DOHH2 (cell line): ENCODE measurements at regions not wholly inside any gene's neighbourhood (a gene's known extent, or its start where the extent isn't known, plus 50 kb on each side); places are given as distances from the start of the nearest gene placed in this dataset.

Experiments
- H3F3A ChIP-seq: fragments of 200-600 bp; sonication (generic), shearing (Covaris generic); 2 replicates; pipeline ENCODE4 v1.6.0; 2016; ENCODE audit warnings: antibody characterized with exemption, mild to moderate bottlenecking; ENCODE audit not compliant: control insufficient read depth, insufficient read depth
- H3K27ac ChIP-seq: fragments of 200-600 bp; sonication (generic); 2 replicates; pipeline ENCODE4 v1.5.1; 2014; ENCODE audit warnings: low read depth, mild to moderate bottlenecking, low read length, moderate library complexity
- H3K27me3 ChIP-seq: fragments of 200-600 bp; sonication (generic); 2 replicates; pipeline ENCODE4 v1.6.1; 2014; ENCODE audit warnings: mild to moderate bottlenecking, low read length, mixed read lengths; ENCODE audit not compliant: control insufficient read depth
- H3K36me3 ChIP-seq: fragments of 200-600 bp; sonication (generic); 2 replicates; pipeline ENCODE4 v1.6.1; 2014; ENCODE audit warnings: mild to moderate bottlenecking, low read length, moderate library complexity, mixed read lengths; ENCODE audit not compliant: control insufficient read depth
- H3K4me1 ChIP-seq: fragments of 200-600 bp; sonication (generic); 2 replicates; pipeline ENCODE4 v1.6.1; 2014; ENCODE audit warnings: mild to moderate bottlenecking, low read length, mixed read lengths; ENCODE audit not compliant: control insufficient read depth
- H3K4me2 ChIP-seq: fragments of 200-600 bp; sonication (generic); 2 replicates; pipeline ENCODE4 v1.6.0; 2014; ENCODE audit warnings: mild to moderate bottlenecking, low read length, moderate library complexity
- H3K4me3 ChIP-seq: fragments of 200-600 bp; sonication (generic); 2 replicates; pipeline ENCODE4 v1.5.1; 2014; ENCODE audit warnings: mild to moderate bottlenecking, low read length, mixed read lengths
- H3K79me2 ChIP-seq: fragments of 200-600 bp; sonication (generic); 2 replicates; pipeline ENCODE4 v1.6.1; 2014; ENCODE audit warnings: mild to moderate bottlenecking, low read length, mixed read lengths; ENCODE audit not compliant: control insufficient read depth
- H3K9me2 ChIP-seq: fragments of 200-600 bp; sonication (generic); replicated peaks from 2 replicates; pipeline ENCODE4 v1.6.1; 2014; ENCODE audit warnings: mild to moderate bottlenecking, low read length, mixed read lengths; ENCODE audit not compliant: control insufficient read depth
- H3K9me3 ChIP-seq: fragments of 200-600 bp; sonication (generic); 2 replicates; pipeline ENCODE4 v1.6.1; 2014; ENCODE audit warnings: antibody characterized with exemption, low read length, mixed read lengths; ENCODE audit not compliant: control insufficient read depth, insufficient read depth
- H4K20me1 ChIP-seq: fragments of 200-600 bp; sonication (generic); 2 replicates; pipeline ENCODE4 v1.6.0; 2014; ENCODE audit warnings: low read depth, mild to moderate bottlenecking, antibody characterized with exemption, low read length, moderate library complexity; ENCODE audit not compliant: control insufficient read depth, insufficient read depth
- CTCF ChIP-seq: fragments of 200-600 bp; sonication (generic); IDR thresholded peaks from one replicate; pipeline ENCODE4 v1.5.1; 2014; ENCODE audit warnings: antibody characterized with exemption, mild to moderate bottlenecking, low read depth, low read length; ENCODE audit not compliant: poor library complexity, severe bottlenecking
- EZH2phosphoT487 ChIP-seq: fragments of 200-600 bp; sonication (generic); IDR thresholded peaks from 2 replicates; pipeline ENCODE4 v1.6.1; 2017; ENCODE audit warnings: borderline replicate concordance, mild to moderate bottlenecking, antibody characterized with exemption, low read length, moderate library complexity, mixed read lengths

GRCh38 chrX:40503094-40503493 lies 77.7 kb upstream of the ATP6AP2 start:
- Histone ChIP-seq H3K4me2 (no peak overlapping the region), H3K4me3 (no peak overlapping the region), H3K79me2 (no peaks in the 10 kb centered on the region), H3K4me1 (no peaks in the 10 kb centered on the region), H3K36me3 (no peaks in the 10 kb centered on the region), H4K20me1 (no peaks in the 10 kb centered on the region), H3K27me3 (no peaks in the 10 kb centered on the region), H3F3A (no peaks in the 10 kb centered on the region), H3K9me3 (no peaks in the 10 kb centered on the region), H3K27ac (no peak overlapping the region), H3K9me2 (no peaks in the 10 kb centered on the region)
- TF ChIP-seq CTCF (no peak), EZH2phosphoT487 (no peak)

DNA sequence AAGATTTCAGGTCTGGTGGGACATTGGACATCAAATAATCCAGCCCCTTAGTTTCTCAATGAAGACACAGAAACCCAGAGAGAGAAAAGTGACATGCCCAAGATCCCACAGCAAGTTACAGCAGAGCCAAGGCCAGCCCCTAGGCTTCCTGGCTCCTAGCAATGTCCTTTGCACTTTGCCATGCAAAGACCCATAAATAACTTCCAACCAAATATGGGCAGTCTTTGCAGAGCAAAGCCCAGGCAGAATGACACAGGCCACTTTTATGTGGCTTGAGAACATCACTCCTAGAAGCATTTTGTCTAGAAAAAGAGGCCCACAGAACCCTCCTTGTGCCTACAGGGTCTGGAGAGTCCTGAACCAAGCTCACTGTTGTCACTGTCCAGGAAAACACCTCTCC lies 78.1 kb upstream of the ATP6AP2 start:
- H3K9me3 ChIP-seq = no peaks in the 10 kb centered on the region
- H3K4me1 ChIP-seq = no peaks in the 10 kb centered on the region
- H3F3A ChIP-seq = no peaks in the 10 kb centered on the region
- no peaks in the 10 kb centered on the region for H3K79me2 ChIP-seq
- no peaks in the 10 kb centered on the region for H3K27me3 ChIP-seq
- no peak overlapping the region for H3K4me2 ChIP-seq
- H3K36me3 ChIP-seq = no peaks in the 10 kb centered on the region
- no peaks in the 10 kb centered on the region for H4K20me1 ChIP-seq
- no peak for TF ChIP-seq EZH2phosphoT487
- no peak for TF ChIP-seq CTCF
- no peak overlapping the region for H3K4me3 ChIP-seq
- no peaks in the 10 kb centered on the region for H3K9me2 ChIP-seq
- H3K27ac ChIP-seq = no peak overlapping the region

DNA sequence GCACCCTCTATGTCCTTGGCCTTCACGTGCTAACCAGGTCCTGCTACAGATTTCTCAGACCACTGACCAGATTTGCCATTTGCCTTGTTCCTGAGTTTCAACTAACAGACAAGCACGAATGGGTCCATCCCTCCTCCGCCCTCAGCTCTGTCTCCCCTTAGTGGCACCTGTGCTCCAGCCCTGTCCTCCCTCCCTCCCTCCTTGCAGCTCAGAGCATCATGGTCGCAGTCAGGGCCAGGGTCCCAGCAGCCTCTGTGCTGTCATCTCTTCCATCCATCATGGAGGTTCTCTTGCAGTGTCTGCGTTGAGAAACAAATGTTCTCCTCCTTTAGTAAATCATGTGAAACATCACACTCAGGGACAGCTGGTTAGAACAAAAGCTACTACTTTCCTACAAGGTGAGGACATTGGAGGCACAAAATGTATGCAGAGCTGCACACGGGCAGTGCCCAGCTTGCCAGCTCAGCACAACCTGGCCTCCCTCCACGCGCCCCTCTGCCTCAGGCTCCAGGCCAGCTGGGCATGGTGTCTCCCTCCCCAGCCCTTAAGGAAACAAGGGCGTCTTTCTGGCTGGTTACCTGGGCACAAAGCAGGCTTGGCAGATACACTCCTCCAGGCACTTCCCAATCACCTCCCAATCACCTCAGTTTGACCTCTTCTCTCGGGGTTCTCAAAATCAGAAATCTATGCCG lies 79.5 kb upstream of the ATP6AP2 start:
- no peak overlapping the region for H3K27ac ChIP-seq
- no peaks in the 10 kb centered on the region for H3K9me2 ChIP-seq
- H4K20me1 ChIP-seq = no peaks in the 10 kb centered on the region
- no peaks in the 10 kb centered on the region for H3K27me3 ChIP-seq
- H3K4me3 ChIP-seq = no peak overlapping the region
- no peak for TF ChIP-seq EZH2phosphoT487
- TF ChIP-seq CTCF = no peak
- no peaks in the 10 kb centered on the region for H3F3A ChIP-seq
- H3K4me2 ChIP-seq = no peak overlapping the region
- no peaks in the 10 kb centered on the region for H3K9me3 ChIP-seq
- H3K79me2 ChIP-seq = no peaks in the 10 kb centered on the region
- no peaks in the 10 kb centered on the region for H3K4me1 ChIP-seq
- H3K36me3 ChIP-seq = no peaks in the 10 kb centered on the region
